Left lung (tissue), 4 donors: ENCODE measurements at regions not wholly inside any gene's neighbourhood (a gene's known extent, or its start where the extent isn't known, plus 50 kb on each side); places are given as distances from the start of the nearest gene placed in this dataset.

Experiments used
- ATAC-seq: fragments of 200-7000 bp; cut with Tn5 transposase; one replicate; pipeline ENCODE4 v1.9.1; 2020; ENCODE audit warnings: moderate library complexity
- DNase-seq, 4 donors: peaks; one replicate each; pipeline ENCODE4 v3.0.0-alpha.2; 2013 to 2020
- H3K27ac ChIP-seq, 2 donors: fragments of 200-600 bp; sonication (generic) in 1 of 2; one replicate each; pipeline versions ENCODE4 v1.5.0 to v1.8.0; 2020 to 2021
- H3K27me3 ChIP-seq, 2 donors: fragments of 200-600 bp; sonication (generic) in 1 of 2; one replicate each; pipeline versions ENCODE4 v1.5.0 to v1.8.0; 2020 to 2021
- H3K36me3 ChIP-seq, 2 donors: fragments of 200-600 bp; sonication (generic) in 1 of 2; one replicate each; pipeline versions ENCODE4 v1.5.0 to v1.8.0; 2020 to 2021
- H3K4me1 ChIP-seq, 2 donors: fragments of 200-600 bp; one replicate each; pipeline ENCODE4 v1.8.0; 2021
- H3K4me3 ChIP-seq, 2 donors: fragments of 200-600 bp; sonication (generic) in 1 of 2; one replicate each; pipeline versions ENCODE4 v1.5.0 to v1.8.0; 2020 to 2021; ENCODE audit warnings: mild to moderate bottlenecking in 1 of 2
- H3K9me3 ChIP-seq, 2 donors: fragments of 200-600 bp; sonication (generic) in 1 of 2; one replicate each; pipeline versions ENCODE4 v1.5.0 to v1.8.0; 2020 to 2021
- CTCF ChIP-seq, 2 donors: fragments of 200-600 bp; sonication (generic) in 1 of 2; IDR thresholded peaks; one replicate each; pipeline versions ENCODE4 v1.5.0 to v1.8.0; 2021; ENCODE audit warnings: antibody characterized with exemption in 2 of 2
- intact Hi-C, 2 donors: fragments of 100-400 bp; cut with DNase I; formaldehyde crosslinking; loops; one replicate each; pipeline versions ENCODE4 v1.11.2 to v1.14.2; 2022
- donor health status: DM: no; HTN: yes; CAD: no.
- donor health status: DM: no; HTN: no; CAD: no.

DNA sequence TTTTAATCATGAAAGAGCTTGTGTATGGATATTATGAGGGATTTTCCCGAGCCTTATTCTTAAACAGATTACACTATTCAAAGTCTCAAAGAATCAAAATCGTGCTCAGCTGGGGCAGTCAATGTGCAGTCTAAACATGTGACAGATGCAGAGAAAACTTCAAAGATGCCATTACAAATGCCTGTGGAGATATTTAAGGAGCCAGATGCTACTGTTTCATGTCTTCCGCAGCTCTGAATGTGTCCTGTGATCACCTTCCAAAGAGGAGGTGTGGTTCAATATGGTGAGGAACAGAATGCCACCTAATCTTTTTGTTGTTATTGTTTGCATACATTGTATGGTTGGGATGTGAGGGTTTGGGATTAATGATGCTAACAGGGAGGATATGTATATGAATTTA lies 593.3 kb upstream of the ARRDC3 start:
- no peaks in the 10 kb centered on the region for H3K36me3 ChIP-seq
- H3K4me1 ChIP-seq: no peaks in the 10 kb centered on the region
- H3K9me3 ChIP-seq: no peaks in the 10 kb centered on the region
- no peak overlapping the region for H3K27ac ChIP-seq
- no peak overlapping the region for H3K4me3 ChIP-seq
- no peaks in the 10 kb centered on the region for H3K27me3 ChIP-seq
- no peak for DNase-seq
- intact Hi-C loops: no loop called here
- TF ChIP-seq CTCF (IDR thresholded peaks at IDR 0.05): no peak
- no peak for ATAC-seq

GRCh38 chr5:91963166-91963565 lies 580.0 kb upstream of the ARRDC3 start:
- Histone ChIP-seq H3K4me3 (no peak overlapping the region), H3K27me3 (no peaks in the 10 kb centered on the region), H3K4me1 (no peaks in the 10 kb centered on the region), H3K36me3 (no peaks in the 10 kb centered on the region), H3K27ac (no peak overlapping the region), H3K9me3 (no peaks in the 10 kb centered on the region)
- no peak for TF ChIP-seq CTCF (IDR thresholded peaks at IDR 0.05)
- DNase-seq (no peak), ATAC-seq (no peak)
- intact Hi-C loops: no loop called here

GRCh38 chr5:91957666-91958065 lies 574.5 kb upstream of the ARRDC3 start:
- DNase-seq: no peak
- H3K27me3 ChIP-seq: no peaks in the 10 kb centered on the region
- no peaks in the 10 kb centered on the region for H3K36me3 ChIP-seq
- TF ChIP-seq CTCF (IDR thresholded peaks at IDR 0.05): no peak
- no peak overlapping the region for H3K27ac ChIP-seq
- no peaks in the 10 kb centered on the region for H3K9me3 ChIP-seq
- intact Hi-C loops: no loop called here
- no peaks in the 10 kb centered on the region for H3K4me1 ChIP-seq
- peak; percentile 49 for ATAC-seq
- no peak overlapping the region for H3K4me3 ChIP-seq

DNA sequence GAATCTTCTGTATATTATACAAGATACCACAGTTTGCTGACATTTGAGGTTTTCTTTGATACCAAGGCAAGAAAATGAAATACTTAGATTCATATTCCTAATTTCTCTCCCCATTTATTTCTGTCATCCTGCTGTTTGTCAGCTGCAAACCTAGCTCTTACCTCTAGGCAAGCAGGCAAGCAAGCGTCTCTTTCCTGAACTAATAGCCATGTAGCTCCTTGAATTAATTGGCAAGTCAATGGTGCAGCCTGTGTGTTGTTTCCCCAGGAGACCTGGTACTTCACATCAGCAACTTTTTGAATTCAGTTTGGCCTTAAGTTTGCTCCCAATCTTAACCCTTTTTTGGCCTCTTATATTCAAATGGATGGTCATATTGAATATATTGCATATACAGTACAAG lies 573.6 kb upstream of the ARRDC3 start:
- no peaks in the 10 kb centered on the region for H3K27me3 ChIP-seq
- ATAC-seq (no peak), DNase-seq (no peak)
- no peak overlapping the region for H3K4me3 ChIP-seq
- TF ChIP-seq CTCF (IDR thresholded peaks at IDR 0.05): no peak
- no peaks in the 10 kb centered on the region for H3K9me3 ChIP-seq
- H3K36me3 ChIP-seq: no peaks in the 10 kb centered on the region
- intact Hi-C loops: no loop called here
- H3K4me1 ChIP-seq: no peaks in the 10 kb centered on the region
- no peak overlapping the region for H3K27ac ChIP-seq

DNA sequence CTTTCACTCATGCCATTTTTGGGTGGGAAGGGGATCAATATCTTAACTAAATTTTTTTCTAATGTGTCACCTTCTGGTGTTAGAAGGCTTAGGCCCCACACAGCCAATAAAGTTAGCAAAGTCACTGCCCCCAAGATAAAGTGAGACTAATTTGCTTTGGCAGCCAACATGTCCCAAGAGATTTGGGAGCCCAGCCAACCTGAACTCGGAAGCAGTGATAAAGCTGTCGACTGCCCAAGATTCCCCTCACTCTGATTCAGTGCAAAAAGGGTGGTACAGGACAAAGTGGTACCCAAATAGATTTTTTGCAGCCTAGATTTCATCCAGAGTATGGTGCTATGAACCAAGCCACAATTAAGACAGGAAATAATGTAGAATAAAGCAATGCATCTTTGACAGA lies 572.5 kb upstream of the ARRDC3 start:
- TF ChIP-seq CTCF (IDR thresholded peaks at IDR 0.05): no peak
- H3K27ac ChIP-seq: no peak overlapping the region
- intact Hi-C loops: no loop called here
- no peaks in the 10 kb centered on the region for H3K27me3 ChIP-seq
- no peaks in the 10 kb centered on the region for H3K4me1 ChIP-seq
- H3K36me3 ChIP-seq: no peaks in the 10 kb centered on the region
- H3K9me3 ChIP-seq: no peaks in the 10 kb centered on the region
- no peak for DNase-seq
- no peak for ATAC-seq
- no peak overlapping the region for H3K4me3 ChIP-seq
